Testis (tissue), 2 donors: ENCODE measurements at regions not wholly inside any gene's neighbourhood (a gene's known extent, or its start where the extent isn't known, plus 50 kb on each side); places are given as distances from the start of the nearest gene placed in this dataset.

Source experiments
- POLR2A ChIP-seq: fragments of 450-650 bp; IDR thresholded peaks from one replicate; pipeline ENCODE4 v1.6.1; 2017; ENCODE audit warnings: antibody characterized with exemption, mild to moderate bottlenecking, moderate library complexity
- TF ChIP-seq, protein P1 (sequence below), 3 experiments: fragments of 450-650 bp in 2 of 3; fragments of 200-600 bp in 1 of 3; sonication (generic) in 1 of 3; IDR thresholded peaks; one replicate each; pipeline ENCODE4 v1.5.1; 2016 to 2019; ENCODE audit warnings: antibody characterized with exemption in 3 of 3, mild to moderate bottlenecking in 2 of 3, moderate library complexity in 1 of 3

DNA sequence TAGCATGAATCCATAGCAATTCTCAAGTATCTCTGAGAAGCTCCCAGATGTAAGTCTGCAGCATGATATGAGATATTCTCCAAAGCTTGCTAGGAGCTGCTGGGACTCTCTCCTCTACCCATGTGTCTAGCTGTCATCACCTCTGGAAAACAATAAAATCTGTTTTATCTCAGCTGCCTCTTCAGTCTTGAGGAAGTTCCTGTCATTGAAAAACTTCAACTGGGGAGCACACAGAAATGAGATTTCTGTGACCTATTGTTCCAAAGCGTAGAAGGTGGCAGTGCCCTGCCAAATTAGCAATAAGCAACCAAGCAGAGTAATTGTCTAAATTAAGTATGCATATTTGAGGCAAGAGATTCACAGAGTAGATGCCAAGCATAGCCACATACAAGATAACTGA is 1380.6 kb upstream of the RAG2 start:
- TF ChIP-seq, protein P1, sequence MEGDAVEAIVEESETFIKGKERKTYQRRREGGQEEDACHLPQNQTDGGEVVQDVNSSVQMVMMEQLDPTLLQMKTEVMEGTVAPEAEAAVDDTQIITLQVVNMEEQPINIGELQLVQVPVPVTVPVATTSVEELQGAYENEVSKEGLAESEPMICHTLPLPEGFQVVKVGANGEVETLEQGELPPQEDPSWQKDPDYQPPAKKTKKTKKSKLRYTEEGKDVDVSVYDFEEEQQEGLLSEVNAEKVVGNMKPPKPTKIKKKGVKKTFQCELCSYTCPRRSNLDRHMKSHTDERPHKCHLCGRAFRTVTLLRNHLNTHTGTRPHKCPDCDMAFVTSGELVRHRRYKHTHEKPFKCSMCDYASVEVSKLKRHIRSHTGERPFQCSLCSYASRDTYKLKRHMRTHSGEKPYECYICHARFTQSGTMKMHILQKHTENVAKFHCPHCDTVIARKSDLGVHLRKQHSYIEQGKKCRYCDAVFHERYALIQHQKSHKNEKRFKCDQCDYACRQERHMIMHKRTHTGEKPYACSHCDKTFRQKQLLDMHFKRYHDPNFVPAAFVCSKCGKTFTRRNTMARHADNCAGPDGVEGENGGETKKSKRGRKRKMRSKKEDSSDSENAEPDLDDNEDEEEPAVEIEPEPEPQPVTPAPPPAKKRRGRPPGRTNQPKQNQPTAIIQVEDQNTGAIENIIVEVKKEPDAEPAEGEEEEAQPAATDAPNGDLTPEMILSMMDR (IDR thresholded peaks at IDR 0.05), result no peak
- no peak for TF ChIP-seq POLR2A
